ENCODE measurements at regions not wholly inside any gene's neighbourhood (a gene's known extent, or its start where the extent isn't known, plus 50 kb on each side); places are given as distances from the start of the nearest gene placed in this dataset.

DNA sequence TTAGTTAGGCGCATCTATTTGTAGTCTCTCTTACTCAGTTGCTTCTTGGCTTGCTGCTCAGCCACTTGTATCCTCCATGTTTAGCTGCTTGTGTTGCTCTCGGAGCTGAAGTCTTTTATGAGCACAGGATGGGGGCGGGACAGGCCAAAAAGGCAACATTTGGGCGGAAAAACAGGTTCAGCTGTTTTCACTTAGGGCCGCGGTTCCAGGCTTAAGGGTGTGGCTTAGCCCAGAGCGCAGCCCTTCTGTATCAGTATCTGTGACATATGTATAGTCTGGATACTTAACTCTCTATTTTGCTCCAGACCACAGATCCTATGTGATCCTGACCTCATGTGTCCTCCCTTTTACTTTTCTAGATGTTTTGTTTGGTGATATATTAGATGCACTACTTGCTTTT, 763.5 kb downstream of the SUCLG1 start:
- TF ChIP-seq POLR2A (IDR thresholded peaks at IDR 0.05) (no peak), CTCF (IDR thresholded peaks at IDR 0.05) (no peak), POLR2AphosphoS5 (IDR thresholded peaks at IDR 0.05) (no peak), EP300 (IDR thresholded peaks at IDR 0.05) (no peak)

Data from upper lobe of left lung (tissue), 4 donors.